A673 (cell line): ENCODE measurements at regions not wholly inside any gene's neighbourhood (a gene's known extent, or its start where the extent isn't known, plus 50 kb on each side); places are given as distances from the start of the nearest gene placed in this dataset.

Experiments
- BruUV-seq: library from RNA; stranded (reverse); fragments of 400-500 nt; replicated peaks from 2 replicates; lab custom pipeline; 2021; lab: Mats Ljungman, UMichigan
- CTCF ChIA-PET: fragments of 300-600 bp; sonication (Branson Sonifier 250); formaldehyde crosslinking; loops from one replicate; lab custom pipeline; 2022; ENCODE audit warnings: antibody characterized with exemption; lab: Charles Lee
- POLR2A ChIA-PET: fragments of 300-600 bp; sonication (Branson Sonifier 250); formaldehyde crosslinking; loops from one replicate; lab custom pipeline; 2022; ENCODE audit warnings: antibody characterized with exemption; ENCODE audit not compliant: low non-redundant PET; lab: Charles Lee
- DNase-seq: peaks from one replicate; pipeline ENCODE4 v3.0.0-alpha.2; 2015; ENCODE audit warnings: low spot score
- H3K27ac ChIP-seq: fragments of 200-600 bp; sonication (generic); 2 replicates; pipeline ENCODE4 v1.5.1; 2016; ENCODE audit warnings: mixed run types, low read depth, mild to moderate bottlenecking, mixed read lengths, antibody characterized with exemption, low read length; ENCODE audit not compliant: poor library complexity, severe bottlenecking
- H3K27me3 ChIP-seq: fragments of 200-600 bp; sonication (generic); replicated peaks from 2 replicates; pipeline ENCODE4 v1.6.1; 2017; ENCODE audit warnings: mixed run types, low read depth, mild to moderate bottlenecking, mixed read lengths, antibody characterized with exemption, low read length; ENCODE audit not compliant: insufficient read depth, poor library complexity
- H3K36me3 ChIP-seq: fragments of 200-600 bp; sonication (generic); 2 replicates; pipeline ENCODE4 v1.6.1; 2016; ENCODE audit warnings: mixed run types, mild to moderate bottlenecking, mixed read lengths, antibody characterized with exemption, low read length; ENCODE audit not compliant: insufficient read depth, poor library complexity, severe bottlenecking
- H3K4me1 ChIP-seq: fragments of 200-600 bp; sonication (generic); 2 replicates; pipeline ENCODE4 v1.6.1; 2017; ENCODE audit warnings: mixed run types, mild to moderate bottlenecking, mixed read lengths, antibody characterized with exemption, low read length; ENCODE audit not compliant: insufficient read depth, poor library complexity, severe bottlenecking
- H3K4me3 ChIP-seq: fragments of 200-600 bp; sonication (generic); 2 replicates; pipeline ENCODE4 v1.5.1; 2016; ENCODE audit warnings: low read depth, mixed run types, mild to moderate bottlenecking, mixed read lengths, low read length; ENCODE audit not compliant: poor library complexity, severe bottlenecking
- H3K9me3 ChIP-seq: fragments of 200-600 bp; sonication (generic); 2 replicates; pipeline ENCODE4 v1.6.1; 2016; ENCODE audit warnings: mixed run types, low read depth, mild to moderate bottlenecking, mixed read lengths, antibody characterized with exemption, low read length; ENCODE audit not compliant: poor library complexity, severe bottlenecking
- EZH2 ChIP-seq: fragments of 200-600 bp; sonication (generic); IDR thresholded peaks from 2 replicates; pipeline ENCODE4 v1.6.1; 2017; ENCODE audit warnings: borderline replicate concordance, low read depth, mild to moderate bottlenecking, mixed read lengths, antibody characterized with exemption, low read length; ENCODE audit not compliant: poor library complexity, severe bottlenecking
- intact Hi-C: fragments of 100-400 bp; cut with micrococcal nuclease; formaldehyde crosslinking; loops from one replicate; pipeline ENCODE4 v1.10.0; 2022; ENCODE audit not compliant: unreplicated experiment
- TF ChIP-seq, protein P1 (sequence below): fragments of 300-800, 200-600 bp; sonication (generic); conservative IDR thresholded peaks from 2 replicates; pipeline ENCODE4 v1.5.1; 2017; ENCODE audit warnings: low read depth, mild to moderate bottlenecking, antibody characterized with exemption, low read length, moderate library complexity, mixed read lengths

DNA sequence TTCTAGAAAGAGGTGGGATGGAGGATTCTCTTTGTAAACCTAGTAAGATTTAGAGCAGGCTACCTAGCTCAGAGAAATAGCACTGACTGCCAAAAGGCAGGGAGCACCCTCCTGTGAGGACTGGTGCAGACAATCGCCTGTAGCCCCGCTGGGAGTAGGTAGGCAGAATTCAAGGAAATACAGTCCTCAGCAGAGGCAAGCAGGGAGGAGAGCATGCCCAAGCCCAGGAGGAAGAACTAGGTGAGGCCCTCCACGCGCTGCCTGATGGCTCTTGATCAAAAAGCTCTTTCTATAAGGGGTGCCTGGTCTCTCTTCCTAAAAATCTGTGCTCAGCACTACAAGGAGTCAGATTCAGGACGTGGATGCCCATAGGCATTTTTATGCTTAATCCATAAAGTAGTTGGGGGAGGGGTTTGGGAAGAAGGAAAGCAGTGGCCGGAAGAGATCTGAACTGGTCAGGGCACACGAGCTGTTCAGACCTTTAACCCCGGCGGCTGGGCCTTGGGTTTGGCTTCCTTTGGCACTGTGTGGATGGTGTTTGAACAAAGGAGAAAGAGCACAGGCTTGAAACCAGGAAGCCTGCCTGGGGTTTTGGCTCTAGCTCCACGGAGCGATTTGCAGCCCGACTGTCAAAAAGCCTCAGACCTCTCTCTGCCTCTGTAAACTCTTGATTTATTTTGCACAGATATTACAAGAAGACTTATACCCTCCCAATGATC lies 320.6 kb downstream of the FOXO1 start:
- no peaks in the 10 kb centered on the region for H3K27me3 ChIP-seq
- ChIA-PET POLR2A (no interaction called here), CTCF (no interaction called here)
- H3K36me3 ChIP-seq, result no peaks in the 10 kb centered on the region
- no peak overlapping the region for H3K27ac ChIP-seq
- BruUV-seq, result no TSS peak
- no peaks in the 10 kb centered on the region for H3K9me3 ChIP-seq
- intact Hi-C loops, result no loop called here
- no peak for DNase-seq
- no peaks in the 10 kb centered on the region for H3K4me1 ChIP-seq
- no peak for TF ChIP-seq EZH2
- TF ChIP-seq, protein P1, sequence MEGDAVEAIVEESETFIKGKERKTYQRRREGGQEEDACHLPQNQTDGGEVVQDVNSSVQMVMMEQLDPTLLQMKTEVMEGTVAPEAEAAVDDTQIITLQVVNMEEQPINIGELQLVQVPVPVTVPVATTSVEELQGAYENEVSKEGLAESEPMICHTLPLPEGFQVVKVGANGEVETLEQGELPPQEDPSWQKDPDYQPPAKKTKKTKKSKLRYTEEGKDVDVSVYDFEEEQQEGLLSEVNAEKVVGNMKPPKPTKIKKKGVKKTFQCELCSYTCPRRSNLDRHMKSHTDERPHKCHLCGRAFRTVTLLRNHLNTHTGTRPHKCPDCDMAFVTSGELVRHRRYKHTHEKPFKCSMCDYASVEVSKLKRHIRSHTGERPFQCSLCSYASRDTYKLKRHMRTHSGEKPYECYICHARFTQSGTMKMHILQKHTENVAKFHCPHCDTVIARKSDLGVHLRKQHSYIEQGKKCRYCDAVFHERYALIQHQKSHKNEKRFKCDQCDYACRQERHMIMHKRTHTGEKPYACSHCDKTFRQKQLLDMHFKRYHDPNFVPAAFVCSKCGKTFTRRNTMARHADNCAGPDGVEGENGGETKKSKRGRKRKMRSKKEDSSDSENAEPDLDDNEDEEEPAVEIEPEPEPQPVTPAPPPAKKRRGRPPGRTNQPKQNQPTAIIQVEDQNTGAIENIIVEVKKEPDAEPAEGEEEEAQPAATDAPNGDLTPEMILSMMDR, result no peak
- H3K4me3 ChIP-seq, result no peak overlapping the region

DNA sequence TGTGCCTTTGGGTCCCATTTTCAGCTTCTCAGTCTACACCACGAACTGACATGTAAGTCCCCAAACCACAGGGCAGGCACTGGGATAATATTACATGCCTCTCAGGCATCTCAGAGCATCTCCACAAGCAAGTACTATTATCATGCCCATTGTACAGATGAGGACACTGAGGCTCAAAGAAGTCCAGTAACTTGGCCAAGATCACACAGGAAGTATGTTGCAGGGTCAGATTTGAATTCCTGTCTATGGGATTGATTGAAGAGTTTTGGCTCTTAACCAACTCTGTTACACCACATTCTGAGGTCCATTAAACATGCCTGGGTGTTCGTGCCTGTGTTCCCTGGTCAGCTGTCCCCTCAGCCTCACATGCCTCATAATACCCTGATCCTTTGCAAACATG lies 319.8 kb downstream of the FOXO1 start:
- POLR2A ChIA-PET, result no interaction called here
- Histone ChIP-seq H3K4me1 (no peaks in the 10 kb centered on the region), H3K4me3 (no peak overlapping the region), H3K27ac (no peak overlapping the region), H3K36me3 (no peaks in the 10 kb centered on the region), H3K27me3 (no peaks in the 10 kb centered on the region), H3K9me3 (no peaks in the 10 kb centered on the region)
- TF ChIP-seq EZH2, result no peak
- TF ChIP-seq, protein P1, result no peak
- intact Hi-C loops, result no loop called here
- DNase-seq, result no peak
- BruUV-seq, result no TSS peak
- CTCF ChIA-PET, result no interaction called here

DNA sequence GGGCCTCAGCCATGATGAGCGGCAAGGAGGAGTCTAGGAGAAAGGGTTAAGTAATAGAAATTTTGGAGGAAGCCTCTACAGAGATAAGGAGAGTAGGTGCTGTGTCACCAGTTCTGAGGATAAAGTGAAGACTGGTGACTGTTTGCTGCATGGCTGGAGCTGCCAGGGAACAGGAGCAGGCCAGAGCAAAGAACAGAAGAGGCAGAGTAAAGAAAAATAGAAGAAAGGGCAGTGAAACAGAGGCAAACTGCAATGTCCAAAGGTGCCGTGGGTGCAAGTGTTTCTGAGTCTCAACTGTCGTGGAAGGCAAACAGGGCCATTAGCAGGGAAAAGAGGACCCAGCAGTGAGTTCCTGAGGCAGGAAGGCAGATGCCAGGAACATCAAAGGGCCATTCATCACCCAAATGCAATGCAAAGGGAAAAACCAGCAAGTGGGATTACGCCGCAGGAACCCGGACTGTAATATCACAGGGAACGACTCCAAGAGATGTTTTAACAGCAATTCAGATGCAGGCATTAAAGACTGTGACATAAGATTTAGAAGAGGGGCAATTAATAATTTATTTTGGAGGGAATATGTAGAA lies 318.3 kb downstream of the FOXO1 start:
- TF ChIP-seq EZH2, result no peak
- TF ChIP-seq, protein P1, result no peak
- no peaks in the 10 kb centered on the region for H3K27me3 ChIP-seq
- CTCF ChIA-PET, result no interaction called here
- POLR2A ChIA-PET, result no interaction called here
- BruUV-seq, result no TSS peak
- H3K9me3 ChIP-seq, result no peaks in the 10 kb centered on the region
- DNase-seq, result no peak
- no peaks in the 10 kb centered on the region for H3K36me3 ChIP-seq
- intact Hi-C loops, result no loop called here
- no peaks in the 10 kb centered on the region for H3K4me1 ChIP-seq
- H3K4me3 ChIP-seq, result no peak overlapping the region
- H3K27ac ChIP-seq, result no peak overlapping the region
